ENCODE measurements at regions not wholly inside any gene's neighbourhood (a gene's known extent, or its start where the extent isn't known, plus 50 kb on each side); places are given as distances from the start of the nearest gene placed in this dataset.

DNA sequence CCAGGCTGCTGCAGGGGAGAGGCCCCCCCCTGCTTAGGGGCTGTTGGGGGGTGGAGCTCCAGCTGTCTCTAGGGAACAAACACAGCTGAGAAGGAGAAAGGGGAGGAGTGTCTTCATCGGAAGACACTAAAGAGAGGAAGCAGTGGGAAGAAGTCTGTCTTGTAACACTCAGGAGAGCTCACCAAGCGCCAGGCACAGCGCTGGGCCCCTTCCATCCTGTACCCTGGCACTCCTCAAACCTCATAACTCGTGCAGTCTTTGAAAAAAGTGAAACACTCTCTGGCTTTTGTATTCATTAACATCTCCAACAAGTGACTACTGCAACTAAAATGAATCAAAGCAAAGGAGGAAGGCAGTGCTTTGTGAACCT lies 67.4 kb upstream of the PRDM11 start:
- POLR2A ChIA-PET = no interaction called here
- Histone ChIP-seq H3K4me2 (ENCODE audit: insufficient read depth, low read length) (no peak overlapping the region), H3K9ac (replicated peaks; ENCODE audit: extremely low read depth, insufficient read depth, low read length) (no peak overlapping the region), H3K9me1 (replicated peaks; ENCODE audit: control insufficient read depth, extremely low read depth, insufficient read depth, low read length) (no peaks in the 10 kb centered on the region), H4K20me1 (replicated peaks; ENCODE audit: control insufficient read depth, extremely low read depth, insufficient read depth, low read length) (no peaks in the 10 kb centered on the region), H3K79me2 (ENCODE audit: control insufficient read depth, insufficient read depth, low read length) (no peaks in the 10 kb centered on the region), H3K4me3 (replicated peaks in 1 of 3; ENCODE audit: insufficient read depth in 1 of 3, low read depth in 1 of 3, low read length in 3 of 3) (no peak overlapping the region), H2AFZ (ENCODE audit: low read depth, low read length) (no peak overlapping the region), H3K36me3 (ENCODE audit: control insufficient read depth in 2 of 2, extremely low read depth in 1 of 2, insufficient read depth in 2 of 2, low read length in 2 of 2) (no peaks in the 10 kb centered on the region), H3K9me3 (replicated peaks; ENCODE audit: control insufficient read depth, insufficient read depth, low read length) (no peaks in the 10 kb centered on the region), H3K27me3 (ENCODE audit: control insufficient read depth in 2 of 2, insufficient read depth in 2 of 2, low read length in 2 of 2) (peaks cover 7 to 9% of the 10 kb centered on the region in 2 experiments), H3K27ac (ENCODE audit: insufficient read depth, low read depth, low read length) (no peak overlapping the region), H3K4me1 (ENCODE audit: control insufficient read depth, extremely low read depth, insufficient read depth, low read length) (no peaks in the 10 kb centered on the region)
- intact Hi-C loops (cut with micrococcal nuclease) = no loop called here
- no peak for DNase-seq (ENCODE audit: low read depth, low spot score)
- BruUV-seq (replicated peaks) = no TSS peak
- dilution Hi-C loops (cut with MboI; ENCODE audit: extremely low pct_ligation_motif_present, low sequenced_read_pairs) = no loop called here
- FAIRE-seq = no peak
- TF ChIP-seq EZH2 (IDR thresholded peaks at IDR 0.05; ENCODE audit: borderline replicate concordance, low read depth, low read length, severe bottlenecking) (no peak), POLR2AphosphoS5 (IDR thresholded peaks at IDR 0.05; ENCODE audit: insufficient read depth, low read depth, low read length) (no peak), MYC (IDR thresholded peaks at IDR 0.05; ENCODE audit: low read depth, low read length) (no peak), JUN (IDR thresholded peaks at IDR 0.05; ENCODE audit: borderline replicate concordance, insufficient read depth, insufficient read length, low read depth) (no peak), POLR2A (IDR thresholded peaks at IDR 0.05; ENCODE audit: low read depth, low read length) (no peak)
- TF ChIP-seq, protein P1, sequence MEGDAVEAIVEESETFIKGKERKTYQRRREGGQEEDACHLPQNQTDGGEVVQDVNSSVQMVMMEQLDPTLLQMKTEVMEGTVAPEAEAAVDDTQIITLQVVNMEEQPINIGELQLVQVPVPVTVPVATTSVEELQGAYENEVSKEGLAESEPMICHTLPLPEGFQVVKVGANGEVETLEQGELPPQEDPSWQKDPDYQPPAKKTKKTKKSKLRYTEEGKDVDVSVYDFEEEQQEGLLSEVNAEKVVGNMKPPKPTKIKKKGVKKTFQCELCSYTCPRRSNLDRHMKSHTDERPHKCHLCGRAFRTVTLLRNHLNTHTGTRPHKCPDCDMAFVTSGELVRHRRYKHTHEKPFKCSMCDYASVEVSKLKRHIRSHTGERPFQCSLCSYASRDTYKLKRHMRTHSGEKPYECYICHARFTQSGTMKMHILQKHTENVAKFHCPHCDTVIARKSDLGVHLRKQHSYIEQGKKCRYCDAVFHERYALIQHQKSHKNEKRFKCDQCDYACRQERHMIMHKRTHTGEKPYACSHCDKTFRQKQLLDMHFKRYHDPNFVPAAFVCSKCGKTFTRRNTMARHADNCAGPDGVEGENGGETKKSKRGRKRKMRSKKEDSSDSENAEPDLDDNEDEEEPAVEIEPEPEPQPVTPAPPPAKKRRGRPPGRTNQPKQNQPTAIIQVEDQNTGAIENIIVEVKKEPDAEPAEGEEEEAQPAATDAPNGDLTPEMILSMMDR (IDR thresholded peaks at IDR 0.05; ENCODE audit: extremely low read depth in 1 of 2, insufficient read depth in 1 of 2, low read depth in 1 of 2, low read length in 2 of 2) = no peak
- CTCF ChIA-PET = interaction anchor here (1.0 to 1.1 kb wide), 2 partner anchors 15 to 32 kb away, joined by 3 read pairs; no protein-coding TSS in a partner anchor

GRCh38 chr11:45079567-45079942 lies 66.9 kb upstream of the PRDM11 start:
- POLR2A ChIA-PET = no interaction called here
- DNase-seq (ENCODE audit: low read depth, low spot score) (no peak), FAIRE-seq (no peak)
- H3K27ac ChIP-seq (ENCODE audit: insufficient read depth, low read depth, low read length) = no peak overlapping the region
- H3K9me1 ChIP-seq (replicated peaks; ENCODE audit: control insufficient read depth, extremely low read depth, insufficient read depth, low read length) = no peaks in the 10 kb centered on the region
- H3K36me3 ChIP-seq (ENCODE audit: control insufficient read depth in 2 of 2, extremely low read depth in 1 of 2, insufficient read depth in 2 of 2, low read length in 2 of 2) = no peaks in the 10 kb centered on the region
- H2AFZ ChIP-seq (ENCODE audit: low read depth, low read length) = no peak overlapping the region
- no peak overlapping the region for H3K4me2 ChIP-seq (ENCODE audit: insufficient read depth, low read length)
- no peaks in the 10 kb centered on the region for H3K4me1 ChIP-seq (ENCODE audit: control insufficient read depth, extremely low read depth, insufficient read depth, low read length)
- peaks cover 8% of the 10 kb centered on the region in 2 experiments for H3K27me3 ChIP-seq (ENCODE audit: control insufficient read depth in 2 of 2, insufficient read depth in 2 of 2, low read length in 2 of 2)
- TF ChIP-seq, protein P1 (IDR thresholded peaks at IDR 0.05; ENCODE audit: extremely low read depth in 1 of 2, insufficient read depth in 1 of 2, low read depth in 1 of 2, low read length in 2 of 2) = no peak
- TF ChIP-seq JUN (IDR thresholded peaks at IDR 0.05; ENCODE audit: borderline replicate concordance, insufficient read depth, insufficient read length, low read depth) (no peak), FOS (IDR thresholded peaks at IDR 0.05; ENCODE audit: borderline replicate concordance, insufficient read depth, low read length) (no peak), EZH2 (IDR thresholded peaks at IDR 0.05; ENCODE audit: borderline replicate concordance, low read depth, low read length, severe bottlenecking) (no peak), POLR2AphosphoS5 (IDR thresholded peaks at IDR 0.05; ENCODE audit: insufficient read depth, low read depth, low read length) (no peak), GATA2 (IDR thresholded peaks at IDR 0.05; ENCODE audit: insufficient read depth, insufficient read length, low read depth, low read length) (no peak), POLR2A (IDR thresholded peaks at IDR 0.05; ENCODE audit: low read depth, low read length) (no peak), MAX (IDR thresholded peaks at IDR 0.05; ENCODE audit: insufficient read depth, insufficient read length) (no peak), MYC (IDR thresholded peaks at IDR 0.05; ENCODE audit: low read depth, low read length) (no peak)
- CTCF ChIA-PET = interaction anchor here (1.2 to 1.4 kb wide), 2 partner anchors 18 to 143 kb away, joined by 3 to 4 read pairs; no protein-coding TSS in a partner anchor
- dilution Hi-C loops (cut with MboI; ENCODE audit: extremely low pct_ligation_motif_present, low sequenced_read_pairs) (no loop called here), intact Hi-C loops (cut with micrococcal nuclease) (no loop called here)
- no peaks in the 10 kb centered on the region for H3K79me2 ChIP-seq (ENCODE audit: control insufficient read depth, insufficient read depth, low read length)
- no peaks in the 10 kb centered on the region for H3K9me3 ChIP-seq (replicated peaks; ENCODE audit: control insufficient read depth, insufficient read depth, low read length)
- H4K20me1 ChIP-seq (replicated peaks; ENCODE audit: control insufficient read depth, extremely low read depth, insufficient read depth, low read length) = no peaks in the 10 kb centered on the region
- no peak overlapping the region for H3K4me3 ChIP-seq (replicated peaks in 1 of 3; ENCODE audit: insufficient read depth in 1 of 3, low read depth in 1 of 3, low read length in 3 of 3)
- BruUV-seq (replicated peaks) = no TSS peak
- no peak overlapping the region for H3K9ac ChIP-seq (replicated peaks; ENCODE audit: extremely low read depth, insufficient read depth, low read length)
